COLO829 (cell line): ENCODE measurements at regions not wholly inside any gene's neighbourhood (a gene's known extent, or its start where the extent isn't known, plus 50 kb on each side); places are given as distances from the start of the nearest gene placed in this dataset.
A peak's percentile ranks its signal among the peaks of the same experiment; 100 is the strongest.

ENCODE experiments used
- DNase-seq: peaks from one replicate; pipeline ENCODE4 v3.0.0; 2012; ENCODE audit warnings: low spot score

DNA sequence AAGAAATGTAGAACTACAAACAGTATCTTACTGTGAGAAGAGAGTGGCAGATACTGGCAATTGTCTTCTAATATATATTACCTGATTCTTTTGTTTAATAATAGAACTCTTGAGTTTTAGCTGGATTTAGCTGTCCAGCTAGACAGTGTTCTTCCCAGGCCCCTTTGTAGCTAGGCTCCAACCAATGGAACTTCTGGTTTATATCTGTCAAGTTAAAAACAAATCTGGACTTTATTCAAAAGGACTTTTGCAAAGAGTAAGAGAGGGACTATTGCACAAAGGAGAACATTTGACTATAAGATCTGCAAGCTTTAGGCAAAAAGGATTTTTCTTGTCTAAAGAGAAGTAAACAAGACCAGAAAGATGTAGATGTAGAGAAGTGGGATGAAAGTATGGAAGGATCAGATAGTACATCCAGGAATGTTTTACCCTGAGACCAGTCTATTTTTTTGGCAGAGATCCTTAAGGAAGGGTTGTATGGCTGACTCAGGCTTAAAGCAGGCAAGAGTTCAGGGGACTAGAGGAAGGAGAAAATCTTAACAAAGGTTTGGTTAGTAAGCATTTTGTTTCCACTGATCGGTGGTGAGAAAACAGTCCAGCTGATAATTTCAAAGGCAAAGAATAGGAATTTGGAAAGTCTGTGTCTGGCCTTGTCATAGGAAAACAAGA is 111.1 kb upstream of the PLEKHA5 start:
- no peak for DNase-seq

DNA sequence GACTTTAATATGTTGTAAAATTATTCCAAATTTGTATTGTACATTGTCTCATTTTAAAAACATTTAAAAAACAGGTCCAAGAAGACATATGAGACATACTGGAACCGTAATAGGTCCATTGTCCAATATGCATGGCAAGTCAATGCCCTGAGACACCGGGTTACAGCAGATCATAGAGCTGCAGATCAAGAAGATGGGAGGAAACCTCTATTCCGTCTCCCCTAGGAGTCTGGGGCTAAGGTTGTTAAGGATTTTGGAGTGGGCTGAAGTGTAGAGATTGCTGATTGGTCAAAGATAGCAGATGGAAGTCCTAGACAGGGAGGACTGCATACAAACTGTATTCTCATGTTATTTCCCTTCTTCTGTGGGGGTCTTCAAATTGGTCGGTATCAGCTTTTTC is 108.3 kb upstream of the PLEKHA5 start:
- no peak for DNase-seq

DNA sequence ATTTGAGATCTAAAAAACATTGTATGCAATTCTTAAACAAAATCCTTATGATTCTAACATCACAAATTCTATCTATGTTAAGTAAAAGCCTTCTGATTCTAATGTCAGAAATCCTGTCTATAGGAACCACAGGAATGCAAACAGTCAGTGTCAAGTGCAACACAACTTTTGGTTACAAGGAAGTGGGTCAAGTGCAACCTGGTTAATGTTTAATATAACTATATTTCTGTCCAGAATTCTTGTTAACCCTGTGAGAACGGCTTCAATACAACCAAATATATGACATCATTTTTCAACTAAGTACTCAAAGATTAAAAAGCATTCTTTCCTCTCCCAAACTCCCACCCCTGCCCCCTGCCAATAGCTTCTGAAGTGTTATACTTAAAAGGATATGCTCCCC is 107.9 kb upstream of the PLEKHA5 start:
- no peak for DNase-seq

DNA sequence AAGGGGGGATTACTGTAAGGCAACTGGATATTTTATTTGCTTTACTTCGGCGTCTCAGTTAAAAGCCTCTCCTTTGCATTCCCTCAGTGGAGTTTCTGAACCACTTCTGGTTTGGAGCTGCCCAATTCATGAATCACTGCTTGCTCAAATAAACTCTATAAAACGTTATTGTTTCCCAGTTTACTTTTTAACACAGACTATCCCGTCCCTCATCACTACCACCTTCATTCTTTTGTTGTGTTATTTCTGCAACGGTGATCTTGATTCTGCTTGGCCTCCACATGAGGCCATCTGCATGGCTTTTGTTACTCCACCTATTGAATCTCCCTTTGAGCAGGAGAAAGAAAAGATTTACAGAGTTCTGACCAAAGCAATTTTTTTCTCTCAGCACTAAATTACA is 104.0 kb upstream of the PLEKHA5 start:
- no peak for DNase-seq

DNA sequence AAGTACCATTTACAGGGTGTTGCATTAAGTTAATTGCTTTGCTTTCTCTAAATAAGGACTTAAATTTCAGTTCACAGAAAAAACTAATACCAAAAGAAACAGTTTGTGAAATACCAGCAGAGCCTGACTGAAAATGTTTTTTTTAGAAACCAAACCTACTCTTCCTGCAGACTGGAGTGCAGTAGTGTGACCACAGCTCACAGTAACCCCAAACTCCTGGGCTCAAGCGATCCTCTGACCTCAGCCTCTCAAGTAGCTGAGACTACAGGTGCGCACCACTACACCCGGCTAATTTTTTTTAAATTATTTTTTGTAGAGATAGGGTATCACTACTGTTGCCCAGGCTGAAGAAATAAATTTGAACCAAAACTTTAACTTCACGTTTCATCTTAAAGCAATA is 103.5 kb upstream of the PLEKHA5 start:
- no peak for DNase-seq

DNA sequence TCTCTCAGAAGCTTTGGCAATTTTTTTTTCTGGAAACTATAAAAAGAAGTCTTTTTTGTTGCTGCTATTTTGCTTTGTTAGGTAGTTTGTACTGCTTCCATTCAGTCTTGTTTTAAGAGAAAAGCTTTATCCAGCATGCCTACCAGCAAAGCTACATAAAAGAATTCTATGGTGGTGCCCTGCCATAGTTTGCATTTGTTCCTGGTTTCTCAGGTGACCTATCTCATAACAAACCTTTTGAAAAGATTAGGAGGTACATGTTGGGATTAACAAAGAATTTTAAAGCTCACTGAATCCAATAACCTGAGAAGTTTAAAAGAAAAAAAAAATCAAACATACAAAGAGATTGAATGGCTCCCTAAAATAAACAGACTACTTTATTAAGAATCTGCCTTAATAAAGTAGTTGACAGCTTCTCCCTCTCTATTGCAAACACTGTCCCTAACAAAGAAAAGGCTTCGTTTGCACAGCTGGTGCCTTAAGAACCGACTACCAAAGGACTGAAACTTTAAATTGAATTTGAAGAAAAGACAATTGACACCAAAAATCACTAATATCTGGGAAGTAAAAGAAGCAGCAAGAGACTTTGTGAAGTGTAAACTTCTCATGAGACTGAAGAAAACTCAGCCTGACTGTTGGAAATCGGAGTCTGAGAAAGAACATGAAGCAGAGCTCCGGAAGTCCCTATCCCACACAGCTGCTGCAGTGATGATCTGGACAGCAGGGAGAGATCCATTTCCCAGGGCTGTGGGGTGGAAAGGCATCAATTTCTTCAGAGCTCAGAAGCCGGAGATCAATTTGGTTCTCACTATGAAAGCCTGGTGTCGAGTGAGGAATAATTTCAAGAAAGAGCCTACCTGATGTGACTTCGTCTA is 102.7 kb upstream of the PLEKHA5 start:
- no peak for DNase-seq

DNA sequence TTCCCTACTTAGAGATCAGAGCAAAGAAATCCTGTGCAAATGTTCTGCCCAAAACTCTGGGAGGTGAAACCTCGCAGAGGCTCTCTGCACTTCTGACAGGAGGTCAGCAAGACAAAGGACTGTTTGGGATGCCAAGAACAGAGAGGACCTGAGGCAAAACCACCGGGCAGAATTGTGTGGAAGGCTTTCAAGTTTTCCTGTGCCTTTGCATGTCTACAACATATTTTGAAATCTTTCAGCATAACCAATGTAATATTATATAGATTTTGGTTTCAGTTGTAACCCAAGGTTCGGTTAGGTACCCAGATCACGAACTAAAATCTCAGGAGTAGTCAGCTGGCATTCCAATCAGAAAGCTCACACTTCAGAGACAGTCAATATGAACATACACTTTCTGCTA is 99.4 kb upstream of the PLEKHA5 start:
- DNase-seq, result no peak

DNA sequence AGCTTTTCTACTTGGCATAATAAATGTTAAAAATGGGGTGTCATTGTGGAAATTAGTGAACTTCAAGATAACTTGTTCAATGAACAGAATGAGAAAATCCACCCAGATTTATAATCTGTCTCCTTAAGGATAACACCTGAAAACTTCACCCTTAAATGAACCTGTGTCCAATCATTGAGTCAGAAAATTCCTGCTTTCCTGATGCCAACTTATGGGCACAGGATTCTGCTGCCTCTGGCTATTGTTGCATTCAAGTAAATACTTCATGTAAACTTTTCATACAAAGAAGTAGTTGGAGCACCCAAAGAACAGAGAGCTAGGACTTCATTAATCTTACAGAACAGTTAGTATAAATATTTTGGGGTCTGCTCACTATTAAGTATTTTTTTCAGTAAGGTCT is 98.9 kb upstream of the PLEKHA5 start:
- DNase-seq, result no peak

DNA sequence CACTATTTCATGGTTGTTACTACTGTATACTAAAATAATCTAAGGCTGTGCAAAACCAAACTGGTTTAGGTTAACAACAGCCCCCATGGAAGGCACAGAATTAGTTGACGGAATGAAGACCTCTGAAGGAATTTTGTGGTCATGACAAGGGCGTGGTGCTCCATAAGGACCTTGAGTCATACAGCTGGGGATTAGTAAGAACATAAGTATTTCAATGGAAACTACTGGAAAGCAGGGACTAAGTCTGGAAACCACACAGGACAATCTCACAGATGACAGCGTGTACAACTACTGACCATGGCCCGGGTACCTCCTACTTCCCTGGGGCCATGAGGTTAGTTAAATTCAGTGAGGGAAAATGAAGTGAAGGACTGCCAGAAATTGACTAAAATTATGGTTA is 98.5 kb upstream of the PLEKHA5 start:
- DNase-seq, result peak; percentile 36

DNA sequence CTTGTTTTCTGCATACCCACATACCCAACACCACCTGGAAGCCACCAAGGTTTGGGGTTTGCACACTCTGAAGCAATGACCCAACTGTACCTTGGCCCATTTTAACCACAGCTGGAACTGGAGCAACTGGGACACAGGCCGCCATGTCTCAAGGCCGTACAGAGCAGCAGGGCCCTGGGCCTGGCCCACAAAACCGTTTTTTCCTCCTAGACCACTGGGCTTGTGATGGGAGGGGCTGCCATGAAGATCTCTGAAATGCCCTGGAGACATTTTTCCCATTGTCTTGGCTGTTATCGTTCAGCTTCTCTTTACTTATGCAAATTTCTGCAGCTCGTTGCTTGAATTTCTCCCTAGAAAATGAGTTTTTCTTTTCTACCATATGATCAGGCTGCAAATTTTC is 96.7 kb upstream of the PLEKHA5 start:
- no peak for DNase-seq

DNA sequence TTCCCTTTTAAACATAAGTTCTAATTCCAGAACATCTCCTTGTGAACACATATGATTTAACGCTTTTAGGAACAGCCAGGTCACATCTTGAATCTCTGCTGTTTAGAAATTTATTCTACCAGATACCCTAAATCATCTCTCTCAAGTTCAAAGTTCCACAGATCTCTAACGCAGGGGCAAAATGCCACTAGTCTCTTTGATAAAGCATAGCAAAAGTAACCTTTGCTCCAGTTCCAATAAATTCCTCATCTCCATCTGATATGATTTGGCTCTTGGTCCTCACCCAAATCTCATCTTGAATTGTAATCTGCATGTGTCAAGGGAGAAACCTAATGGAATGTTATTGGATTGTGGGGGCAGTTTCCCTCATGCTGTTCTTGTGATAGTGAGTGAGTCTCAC is 96.3 kb upstream of the PLEKHA5 start:
- DNase-seq, result no peak

DNA sequence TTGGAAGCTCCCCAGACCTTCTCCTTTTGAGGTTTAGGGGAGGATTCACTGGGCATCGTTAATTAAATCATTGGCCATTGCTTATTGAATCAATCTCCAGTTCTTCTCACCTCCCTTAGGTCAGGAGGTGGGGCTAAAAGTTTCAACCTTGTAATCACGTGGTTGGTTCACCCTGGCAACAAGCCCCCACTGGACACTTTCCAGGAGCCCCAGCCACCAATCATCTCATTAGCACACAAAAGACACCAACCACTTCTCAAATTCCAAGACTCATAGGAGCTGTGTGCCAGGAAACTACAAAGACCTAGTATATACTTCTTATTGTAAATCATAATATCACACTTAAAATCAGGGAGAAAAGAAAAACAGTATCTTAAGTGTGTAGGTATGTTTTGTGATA is 94.6 kb upstream of the PLEKHA5 start:
- DNase-seq, result no peak

DNA sequence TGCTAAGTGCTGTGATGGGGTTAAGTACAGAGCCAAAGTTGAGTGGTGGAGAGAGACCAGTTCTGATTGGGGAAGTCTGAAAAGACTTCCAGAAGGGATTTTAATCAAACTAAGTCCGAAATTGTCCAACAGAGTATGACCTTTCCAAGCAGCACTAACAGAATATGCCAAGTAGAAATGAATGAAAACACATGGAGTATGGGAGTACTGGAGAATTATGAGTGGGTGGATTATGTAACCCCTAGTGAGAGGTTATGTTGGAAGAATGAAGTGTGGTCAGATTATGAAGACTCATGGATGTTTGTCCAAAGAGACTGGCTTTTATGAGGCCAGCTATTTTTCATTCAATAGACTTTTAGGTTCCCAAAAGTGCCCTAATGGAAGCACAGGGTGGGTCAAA is 94.0 kb upstream of the PLEKHA5 start:
- DNase-seq, result peak; percentile 22

DNA sequence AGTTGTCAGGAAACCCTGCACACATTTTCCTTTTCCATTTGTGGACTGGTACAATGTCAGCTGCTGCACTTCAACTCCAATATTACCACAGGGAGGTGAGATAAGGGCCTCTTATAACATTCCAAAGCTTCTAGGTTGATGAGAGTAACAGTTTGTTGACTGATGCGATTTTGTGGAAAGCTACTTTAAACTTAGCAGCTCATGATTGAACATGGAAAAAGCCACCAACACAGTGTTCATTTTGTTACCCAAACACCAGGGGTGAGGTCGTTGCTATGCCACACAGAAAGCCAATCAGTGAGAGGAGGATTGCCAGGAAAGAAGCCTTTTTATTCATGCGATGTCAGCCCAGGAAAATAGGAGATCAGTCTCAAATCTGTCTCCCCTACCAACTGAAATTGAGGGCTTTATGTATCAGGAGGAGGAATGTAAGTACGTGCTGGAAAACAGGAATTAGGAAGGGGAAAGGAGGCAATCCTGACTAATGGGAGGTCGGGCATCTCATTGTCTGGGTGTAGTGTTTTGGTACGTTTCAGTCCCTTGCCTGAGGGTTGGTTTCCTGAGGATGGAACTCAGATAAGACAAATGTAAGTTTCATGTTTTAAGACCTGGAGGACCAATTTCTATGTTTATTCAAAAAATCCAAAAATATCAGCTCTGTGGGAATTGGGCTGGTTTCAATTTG is 92.7 kb upstream of the PLEKHA5 start:
- no peak for DNase-seq

DNA sequence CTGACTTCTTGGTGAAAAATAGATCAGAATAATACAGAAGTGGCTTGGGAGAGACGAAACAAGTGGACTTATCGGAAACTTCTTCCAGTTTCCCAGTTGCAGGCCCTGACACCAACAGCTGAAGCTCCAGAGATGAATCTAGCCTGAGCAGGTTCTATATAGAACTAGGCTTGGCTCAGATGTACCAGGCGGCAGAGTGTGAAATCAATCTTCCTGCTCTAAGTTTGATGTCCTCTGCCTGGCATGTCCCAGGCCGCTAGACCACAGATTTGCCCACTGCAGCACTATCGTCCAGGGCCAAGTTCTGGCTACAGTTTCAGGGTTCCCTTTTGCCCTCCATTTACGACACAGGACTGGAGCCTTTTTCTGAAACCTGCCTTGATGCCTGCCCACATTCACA is 91.3 kb upstream of the PLEKHA5 start:
- DNase-seq, result no peak

DNA sequence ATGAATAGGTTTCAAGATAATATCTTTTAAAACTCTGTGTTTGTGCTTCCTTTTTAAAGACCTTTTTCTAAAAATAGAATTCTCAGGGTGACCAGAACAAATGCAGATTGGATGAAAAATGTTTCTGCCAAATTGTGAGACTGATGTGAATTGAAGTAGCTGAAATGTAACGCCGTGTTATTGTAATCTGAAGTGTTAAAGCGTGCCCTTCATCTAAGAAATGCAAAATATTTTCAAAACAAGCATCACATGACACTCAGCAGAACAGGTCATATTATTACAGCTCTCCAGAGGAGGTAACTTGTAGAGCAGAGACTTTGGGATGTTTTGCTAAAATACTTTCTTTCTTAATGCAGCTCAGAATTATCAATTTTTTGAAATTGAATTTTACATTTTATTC is 90.0 kb upstream of the PLEKHA5 start:
- no peak for DNase-seq

DNA sequence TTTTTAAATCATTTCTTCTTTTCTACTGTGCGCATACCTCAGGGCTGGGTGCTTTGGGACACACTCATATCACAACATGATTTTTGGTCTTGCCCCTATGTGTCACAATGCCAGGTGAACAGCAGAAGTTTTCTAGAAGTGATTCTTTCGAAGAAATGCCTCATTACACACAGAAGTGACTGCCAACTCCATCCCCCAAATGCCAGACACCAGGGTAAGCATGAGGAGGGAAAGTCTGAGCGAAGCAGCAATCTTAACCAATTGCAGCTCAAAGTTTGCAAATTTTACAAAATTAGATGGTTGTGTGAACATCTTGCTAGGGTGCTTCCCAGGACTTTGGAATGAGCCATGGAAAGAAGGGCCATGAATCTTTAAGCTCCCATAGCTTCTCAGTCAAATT is 87.3 kb upstream of the PLEKHA5 start:
- DNase-seq, result no peak

DNA sequence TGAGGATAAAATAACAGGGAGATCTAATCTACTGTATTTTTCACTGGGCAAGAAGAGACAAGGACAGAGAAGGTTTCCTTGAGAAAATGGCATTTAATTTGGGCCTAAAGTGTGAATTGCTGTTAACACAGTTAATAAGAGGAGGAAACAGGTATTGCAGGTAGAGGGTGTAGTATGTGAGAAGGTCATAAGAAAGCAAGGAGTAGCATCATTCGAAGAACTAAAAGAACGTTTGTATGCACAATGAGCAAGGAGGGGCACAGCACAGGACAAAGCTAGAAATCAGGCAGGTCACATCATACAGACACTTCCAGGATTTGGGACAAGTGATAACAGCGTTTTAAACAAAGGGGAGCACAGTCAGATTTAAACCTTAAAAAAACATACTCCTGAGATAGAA is 85.1 kb upstream of the PLEKHA5 start:
- DNase-seq, result no peak

DNA sequence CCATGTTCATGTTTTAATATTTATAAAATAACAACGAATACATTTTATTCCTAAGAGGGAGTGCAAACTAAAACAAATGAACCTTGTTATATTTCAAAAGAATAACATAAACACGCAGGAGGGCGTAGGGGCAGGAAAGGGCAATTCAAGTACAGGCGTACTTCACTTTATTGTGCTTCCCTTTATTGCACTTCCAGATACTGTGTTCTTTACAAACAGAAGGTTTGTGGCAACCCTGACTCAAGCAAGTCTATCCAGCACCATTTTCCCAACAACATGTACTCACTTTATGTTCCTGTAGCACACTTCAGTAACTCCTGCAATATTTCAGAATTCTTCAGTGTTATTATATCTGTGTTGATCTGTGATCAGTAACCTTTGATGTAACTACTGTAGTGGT is 84.6 kb upstream of the PLEKHA5 start:
- no peak for DNase-seq

DNA sequence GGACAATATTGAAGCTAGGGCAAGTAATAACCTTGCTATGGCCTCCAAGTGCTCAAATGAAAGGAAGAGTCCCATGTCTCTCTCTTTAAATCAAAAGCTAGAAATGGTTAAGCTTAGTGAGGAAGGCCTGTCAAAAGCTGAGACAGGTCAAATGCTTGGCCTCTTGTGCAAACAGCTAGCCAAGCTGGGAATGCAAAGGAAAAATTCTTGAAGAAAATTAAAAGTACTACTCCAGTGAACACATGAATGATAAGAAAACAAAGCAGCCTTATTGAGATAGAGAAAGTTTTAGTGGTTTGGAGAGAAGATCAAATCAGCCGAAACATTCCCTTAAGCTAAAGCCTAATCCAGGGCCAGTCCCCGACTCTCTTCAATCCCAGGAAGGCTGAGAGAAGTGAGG is 84.1 kb upstream of the PLEKHA5 start:
- DNase-seq, result no peak

DNA sequence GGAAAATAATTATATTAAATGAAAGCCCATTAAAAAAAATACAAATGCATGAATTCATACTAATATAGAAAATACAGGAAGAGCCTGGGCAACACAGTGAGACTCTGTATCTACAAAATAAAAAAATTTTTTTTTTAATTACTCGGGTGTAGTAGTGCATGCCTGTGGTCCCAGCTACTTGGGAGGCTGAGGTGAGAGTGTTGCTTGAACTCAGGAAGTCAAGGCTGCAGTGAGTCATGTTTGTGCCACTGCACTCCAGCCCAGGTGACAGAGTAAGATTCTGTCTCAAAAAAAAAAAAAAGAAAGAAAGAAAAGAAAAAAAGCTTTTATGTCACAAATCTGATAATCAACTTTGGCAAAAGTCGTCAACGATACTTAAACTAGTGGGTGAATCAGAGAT is 80.6 kb upstream of the PLEKHA5 start:
- no peak for DNase-seq

DNA sequence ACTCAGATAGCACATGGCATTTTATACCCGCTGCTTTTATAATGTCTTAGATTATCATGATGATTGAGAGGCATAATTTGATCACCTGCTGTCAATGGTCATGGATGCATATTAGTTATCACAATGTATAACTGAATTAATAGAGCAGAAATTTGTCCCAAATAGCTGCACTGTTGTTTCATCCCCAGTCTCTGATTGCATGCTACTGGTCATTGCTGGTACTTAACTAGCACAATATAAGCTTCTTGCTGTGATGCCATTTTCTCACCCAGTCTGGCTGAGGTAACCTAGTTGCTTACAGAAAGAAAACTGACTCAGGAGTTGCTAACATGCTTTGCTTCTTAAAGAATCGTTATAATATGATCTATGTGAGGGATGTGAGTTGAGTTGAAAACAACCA is 76.8 kb upstream of the PLEKHA5 start:
- DNase-seq, result no peak

DNA sequence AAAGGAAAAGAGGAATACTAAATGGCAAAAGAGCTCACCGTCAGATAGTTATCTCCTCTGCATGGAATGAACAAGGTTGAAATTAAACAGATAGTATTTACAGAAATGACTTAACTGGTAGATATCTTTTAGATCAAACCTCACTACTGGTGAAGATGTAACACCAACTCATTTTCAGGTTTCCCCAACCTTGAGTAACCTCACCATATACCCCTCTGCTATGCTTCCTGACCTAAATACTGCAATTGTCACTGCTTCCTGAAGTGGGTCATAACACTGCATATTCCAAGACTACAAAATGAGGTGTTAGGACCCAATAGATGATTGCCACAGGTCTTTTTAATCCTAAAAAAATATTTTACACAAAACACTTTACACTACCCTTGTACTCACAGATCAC is 76.3 kb upstream of the PLEKHA5 start:
- no peak for DNase-seq
